ENCODE measurements at regions not wholly inside any gene's neighbourhood (a gene's known extent, or its start where the extent isn't known, plus 50 kb on each side); places are given as distances from the start of the nearest gene placed in this dataset.
"Not testable (repeated sequence)": the region's sequence is repeated elsewhere in the genome, so short reads cannot be mapped to it uniquely, and the experiment has no call there.

GRCh38 chr4:12562021-12562420, 922.1 kb downstream of the RAB28 start:
- DNase-seq: no peak

- DNase-seq: no peak
Measured at GRCh38 chr4:12555011-12555410, 929.1 kb downstream of the RAB28 start.

- no peak for DNase-seq
Measured at GRCh38 chr4:12548678-12549077, 935.5 kb downstream of the RAB28 start.

GRCh38 chr4:12545812-12546211, 938.3 kb downstream of the RAB28 start:
- DNase-seq: no peak

GRCh38 chr4:12538162-12538561, 946.0 kb downstream of the RAB28 start:
- DNase-seq: no peak

- DNase-seq: no peak
Measured at GRCh38 chr4:12534684-12535083, 949.5 kb downstream of the RAB28 start.

GRCh38 chr4:12519426-12519825, 964.7 kb downstream of the RAB28 start:
- DNase-seq: no peak

GRCh38 chr4:12507868-12508481, 976.2 kb downstream of the RAB28 start:
- DNase-seq: no peak

- no peak for DNase-seq
Measured at GRCh38 chr4:12500409-12500808, 983.7 kb downstream of the RAB28 start.

- no peak for DNase-seq
Measured at GRCh38 chr4:12499693-12500092, 984.4 kb downstream of the RAB28 start.

- DNase-seq: no peak
Measured at GRCh38 chr4:12495211-12495610, 988.9 kb downstream of the RAB28 start.

- DNase-seq: no peak
Measured at GRCh38 chr4:12492730-12493393, 991.3 kb downstream of the RAB28 start.

GRCh38 chr4:12488672-12489071, 995.5 kb downstream of the RAB28 start:
- DNase-seq: no peak

- DNase-seq: no peak
Measured at GRCh38 chr4:12487000-12487399, 997.1 kb downstream of the RAB28 start.

- no peak for DNase-seq
Measured at GRCh38 chr4:12472087-12472486, 1012.1 kb downstream of the RAB28 start.

- no peak for DNase-seq
Measured at GRCh38 chr4:12471193-12471592, 1012.9 kb downstream of the RAB28 start.

GRCh38 chr4:12461576-12461975, 1022.6 kb downstream of the RAB28 start:
- not testable (repeated sequence) for DNase-seq

GRCh38 chr4:12459126-12459525, 1025.0 kb downstream of the RAB28 start:
- no peak for DNase-seq

- no peak for DNase-seq
Measured at GRCh38 chr4:12458621-12459020, 1025.5 kb downstream of the RAB28 start.

GRCh38 chr4:12452291-12452690, 1023.6 kb upstream of the HS3ST1 start:
- DNase-seq: no peak

- DNase-seq: no peak
Measured at GRCh38 chr4:12447451-12447850, 1018.8 kb upstream of the HS3ST1 start.

GRCh38 chr4:12446657-12447185, 1018.0 kb upstream of the HS3ST1 start:
- no peak for DNase-seq

- DNase-seq: no peak
Measured at GRCh38 chr4:12446256-12446655, 1017.6 kb upstream of the HS3ST1 start.

GRCh38 chr4:12445711-12446235, 1017.1 kb upstream of the HS3ST1 start:
- DNase-seq: no peak
